ENCODE measurements at regions not wholly inside any gene's neighbourhood (a gene's known extent, or its start where the extent isn't known, plus 50 kb on each side); places are given as distances from the start of the nearest gene placed in this dataset.

GRCh38 chr18:75358928-75359327 lies 68.6 kb downstream of the SMIM21 start:
- H3K4me1 ChIP-seq (ENCODE audit: control insufficient read depth in 1 of 2, insufficient read depth in 2 of 2, low read length in 2 of 2) = peaks cover 3 to 6% of the 10 kb centered on the region in 2 experiments
- H2AFZ ChIP-seq (ENCODE audit: insufficient read depth, low read length, poor library complexity) = no peak overlapping the region
- H3K79me2 ChIP-seq (ENCODE audit: control insufficient read depth, insufficient read depth, low read length, poor library complexity) = no peaks in the 10 kb centered on the region
- peaks cover 12% of the 10 kb centered on the region for H3K9me3 ChIP-seq (ENCODE audit: insufficient read depth, low read depth, low read length)
- no CpG with 5 or more reads among the region's 7 CpGs for WGBS (ENCODE audit: extremely low coverage, insufficient coverage, insufficient read length)
- H3K4me2 ChIP-seq (ENCODE audit: low read length) = no peak overlapping the region
- no peak overlapping the region for H3K14ac ChIP-seq (ENCODE audit: low read length)
- H3K9ac ChIP-seq (ENCODE audit: low read length) = no peak overlapping the region
- H3K27me3 ChIP-seq (ENCODE audit: insufficient read depth, low read length) = no peaks in the 10 kb centered on the region
- H3K79me1 ChIP-seq (ENCODE audit: low read length) = no peaks in the 10 kb centered on the region
- no peak overlapping the region for H3K4me3 ChIP-seq (ENCODE audit: low read depth, low read length)
- H4K91ac ChIP-seq (ENCODE audit: low read depth, low read length) = no peak overlapping the region
- no peak overlapping the region for H4K12ac ChIP-seq (ENCODE audit: low read depth, low read length)
- H3K27ac ChIP-seq (ENCODE audit: low read depth, low read length) = peak overlapping the region; percentile 12
- DNase-seq = no peak
- H2AK5ac ChIP-seq (ENCODE audit: low read length) = no peak overlapping the region
- no peak overlapping the region for H2BK5ac ChIP-seq (ENCODE audit: low read depth, low read length, poor library complexity)
- no peak overlapping the region for H3K23ac ChIP-seq (ENCODE audit: low read length)
- no peak overlapping the region for H3K4ac ChIP-seq (ENCODE audit: low read depth, low read length)
- no peaks in the 10 kb centered on the region for H3K36me3 ChIP-seq (ENCODE audit: control insufficient read depth in 1 of 2, insufficient read depth in 2 of 2, low read length in 2 of 2)
- H2BK120ac ChIP-seq (ENCODE audit: insufficient read depth, low read length, poor library complexity) = no peak overlapping the region
- H4K8ac ChIP-seq (ENCODE audit: low read depth, low read length) = no peak overlapping the region
- H3K18ac ChIP-seq (ENCODE audit: low read length) = no peak overlapping the region
- H2BK12ac ChIP-seq (ENCODE audit: low read length) = no peak overlapping the region

DNA sequence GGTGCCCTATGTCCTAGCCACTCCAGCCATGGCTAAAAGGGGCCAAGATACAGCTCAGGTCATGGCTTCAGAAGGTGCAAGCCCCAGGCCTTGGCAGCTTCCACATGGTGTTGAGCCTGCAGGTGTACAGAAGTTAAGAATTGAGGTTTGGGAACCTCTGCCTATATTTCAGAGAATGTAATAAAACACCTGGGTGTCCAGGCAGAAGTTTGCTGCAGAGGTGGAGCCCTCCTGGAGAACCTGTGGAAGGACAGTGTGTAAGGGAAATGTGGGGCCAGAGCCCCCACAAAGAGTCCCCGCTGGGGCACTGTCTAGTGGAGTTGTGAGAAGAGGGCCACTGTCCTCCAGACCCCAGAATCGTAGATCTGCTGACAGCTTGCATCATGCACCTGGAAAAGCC lies 74.1 kb downstream of the SMIM21 start:
- Histone ChIP-seq H3K4me2 (ENCODE audit: low read length) (no peak overlapping the region), H2BK5ac (ENCODE audit: low read depth, low read length, poor library complexity) (no peak overlapping the region), H2BK12ac (ENCODE audit: low read length) (no peak overlapping the region), H3K4me3 (ENCODE audit: low read depth, low read length) (no peak overlapping the region), H3K18ac (ENCODE audit: low read length) (no peak overlapping the region), H4K8ac (ENCODE audit: low read depth, low read length) (no peak overlapping the region), H2AFZ (ENCODE audit: insufficient read depth, low read length, poor library complexity) (no peak overlapping the region), H3K4me1 (ENCODE audit: control insufficient read depth in 1 of 2, insufficient read depth in 2 of 2, low read length in 2 of 2) (no peaks in the 10 kb centered on the region), H3K14ac (ENCODE audit: low read length) (no peak overlapping the region), H3K27ac (ENCODE audit: low read depth, low read length) (no peak overlapping the region), H3K23ac (ENCODE audit: low read length) (no peak overlapping the region), H3K27me3 (ENCODE audit: insufficient read depth, low read length) (no peaks in the 10 kb centered on the region), H3K9me3 (ENCODE audit: insufficient read depth, low read depth, low read length) (peaks cover 13% of the 10 kb centered on the region), H4K91ac (ENCODE audit: low read depth, low read length) (no peak overlapping the region), H2BK120ac (ENCODE audit: insufficient read depth, low read length, poor library complexity) (no peak overlapping the region), H3K79me2 (ENCODE audit: control insufficient read depth, insufficient read depth, low read length, poor library complexity) (no peaks in the 10 kb centered on the region), H4K12ac (ENCODE audit: low read depth, low read length) (no peak overlapping the region), H3K36me3 (ENCODE audit: control insufficient read depth in 1 of 2, insufficient read depth in 2 of 2, low read length in 2 of 2) (no peaks in the 10 kb centered on the region), H3K4ac (ENCODE audit: low read depth, low read length) (no peak overlapping the region), H3K9ac (ENCODE audit: low read length) (no peak overlapping the region), H2AK5ac (ENCODE audit: low read length) (no peak overlapping the region), H3K79me1 (ENCODE audit: low read length) (no peaks in the 10 kb centered on the region)
- DNase-seq = no peak
- WGBS (ENCODE audit: extremely low coverage, insufficient coverage, insufficient read length) = no CpG with 5 or more reads among the region's 2 CpGs

DNA sequence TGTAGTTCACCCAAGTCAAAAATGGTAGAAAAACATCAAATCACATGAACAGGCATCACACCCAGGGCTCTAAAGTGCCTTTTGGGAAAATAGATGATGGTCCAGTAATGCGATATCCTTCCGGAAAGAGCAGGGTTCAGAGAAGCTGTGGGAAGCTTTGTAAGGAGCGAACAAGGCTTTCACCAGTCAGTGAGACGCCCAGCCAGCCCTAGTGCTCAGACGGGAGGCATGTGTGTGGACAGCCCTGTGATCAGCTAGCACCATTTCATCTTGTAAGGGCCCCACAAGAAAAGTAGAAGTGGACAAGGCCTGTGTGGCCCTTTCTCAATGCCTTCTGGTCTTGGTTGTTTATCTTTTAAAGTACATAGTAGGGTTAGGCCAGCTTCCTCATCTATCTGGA lies 76.1 kb downstream of the SMIM21 start:
- Histone ChIP-seq H3K4me1 (ENCODE audit: control insufficient read depth in 1 of 2, insufficient read depth in 2 of 2, low read length in 2 of 2) (no peaks in the 10 kb centered on the region), H2BK12ac (ENCODE audit: low read length) (no peak overlapping the region), H4K91ac (ENCODE audit: low read depth, low read length) (no peak overlapping the region), H3K4me3 (ENCODE audit: low read depth, low read length) (no peak overlapping the region), H4K8ac (ENCODE audit: low read depth, low read length) (no peak overlapping the region), H2AFZ (ENCODE audit: insufficient read depth, low read length, poor library complexity) (no peak overlapping the region), H2BK5ac (ENCODE audit: low read depth, low read length, poor library complexity) (no peak overlapping the region), H3K18ac (ENCODE audit: low read length) (no peak overlapping the region), H3K4ac (ENCODE audit: low read depth, low read length) (no peak overlapping the region), H3K4me2 (ENCODE audit: low read length) (no peak overlapping the region), H3K9me3 (ENCODE audit: insufficient read depth, low read depth, low read length) (peaks cover 10% of the 10 kb centered on the region), H3K79me1 (ENCODE audit: low read length) (no peaks in the 10 kb centered on the region), H3K9ac (ENCODE audit: low read length) (no peak overlapping the region), H3K27ac (ENCODE audit: low read depth, low read length) (no peak overlapping the region), H2AK5ac (ENCODE audit: low read length) (no peak overlapping the region), H4K12ac (ENCODE audit: low read depth, low read length) (no peak overlapping the region), H3K79me2 (ENCODE audit: control insufficient read depth, insufficient read depth, low read length, poor library complexity) (no peaks in the 10 kb centered on the region), H3K27me3 (ENCODE audit: insufficient read depth, low read length) (no peaks in the 10 kb centered on the region), H3K36me3 (ENCODE audit: control insufficient read depth in 1 of 2, insufficient read depth in 2 of 2, low read length in 2 of 2) (no peaks in the 10 kb centered on the region), H3K23ac (ENCODE audit: low read length) (no peak overlapping the region), H2BK120ac (ENCODE audit: insufficient read depth, low read length, poor library complexity) (no peak overlapping the region), H3K14ac (ENCODE audit: low read length) (no peak overlapping the region)
- no CpG with 5 or more reads among the region's 5 CpGs for WGBS (ENCODE audit: extremely low coverage, insufficient coverage, insufficient read length)
- DNase-seq = no peak

GRCh38 chr18:75350857-75351256 lies 76.6 kb downstream of the SMIM21 start:
- no CpG with 5 or more reads among the region's 9 CpGs for WGBS (ENCODE audit: extremely low coverage, insufficient coverage, insufficient read length)
- no peak overlapping the region for H3K14ac ChIP-seq (ENCODE audit: low read length)
- no peaks in the 10 kb centered on the region for H3K79me1 ChIP-seq (ENCODE audit: low read length)
- no peak overlapping the region for H3K27ac ChIP-seq (ENCODE audit: low read depth, low read length)
- no peak overlapping the region for H3K9ac ChIP-seq (ENCODE audit: low read length)
- no peak overlapping the region for H3K4me2 ChIP-seq (ENCODE audit: low read length)
- H3K4ac ChIP-seq (ENCODE audit: low read depth, low read length) = no peak overlapping the region
- H3K18ac ChIP-seq (ENCODE audit: low read length) = no peak overlapping the region
- H3K4me3 ChIP-seq (ENCODE audit: low read depth, low read length) = no peak overlapping the region
- H3K27me3 ChIP-seq (ENCODE audit: insufficient read depth, low read length) = no peaks in the 10 kb centered on the region
- no peak overlapping the region for H4K12ac ChIP-seq (ENCODE audit: low read depth, low read length)
- H2BK12ac ChIP-seq (ENCODE audit: low read length) = no peak overlapping the region
- DNase-seq = no peak
- H3K4me1 ChIP-seq (ENCODE audit: control insufficient read depth in 1 of 2, insufficient read depth in 2 of 2, low read length in 2 of 2) = no peaks in the 10 kb centered on the region
- H2BK5ac ChIP-seq (ENCODE audit: low read depth, low read length, poor library complexity) = no peak overlapping the region
- H3K23ac ChIP-seq (ENCODE audit: low read length) = no peak overlapping the region
- H4K91ac ChIP-seq (ENCODE audit: low read depth, low read length) = no peak overlapping the region
- no peak overlapping the region for H4K8ac ChIP-seq (ENCODE audit: low read depth, low read length)
- no peaks in the 10 kb centered on the region for H3K79me2 ChIP-seq (ENCODE audit: control insufficient read depth, insufficient read depth, low read length, poor library complexity)
- H2AFZ ChIP-seq (ENCODE audit: insufficient read depth, low read length, poor library complexity) = no peak overlapping the region
- H2BK120ac ChIP-seq (ENCODE audit: insufficient read depth, low read length, poor library complexity) = no peak overlapping the region
- H3K9me3 ChIP-seq (ENCODE audit: insufficient read depth, low read depth, low read length) = peaks cover 10% of the 10 kb centered on the region
- no peak overlapping the region for H2AK5ac ChIP-seq (ENCODE audit: low read length)
- no peaks in the 10 kb centered on the region for H3K36me3 ChIP-seq (ENCODE audit: control insufficient read depth in 1 of 2, insufficient read depth in 2 of 2, low read length in 2 of 2)

Data from trophoblast cell (in vitro differentiated cells and primary cell).